Activated T-cell treated with anti-CD3 and anti-CD28 coated beads, Interleukin-2, amount 50 U/mL, for 72 hours (primary cell): ENCODE measurements at regions not wholly inside any gene's neighbourhood (a gene's known extent, or its start where the extent isn't known, plus 50 kb on each side); places are given as distances from the start of the nearest gene placed in this dataset.

ENCODE experiments used
- ATAC-seq, 2 donors: fragments of 150-1000 bp; cut with Tn5 transposase; replicated peaks in 1 of 2; 2 replicates each; pipeline ENCODE4 v1.10.0; 2021; ENCODE audit warnings: moderate library complexity in 2 of 2, mild to moderate bottlenecking in 1 of 2
- DNase-seq, 2 donors: peaks; one replicate each; pipeline ENCODE4 v3.0.0; 2021 to 2022; ENCODE audit warnings: mixed read lengths in 1 of 2
- H3K27ac Mint-ChIP-seq: one replicate; pipeline ENCODE4 v1.8.0; 2022; ENCODE audit warnings: mild to moderate bottlenecking, moderate library complexity, mixed read lengths
- H3K27me3 Mint-ChIP-seq: one replicate; pipeline ENCODE4 v1.8.0; 2022; ENCODE audit warnings: low read depth, mixed read lengths
- H3K36me3 Mint-ChIP-seq, 2 donors: one replicate each; pipeline ENCODE4 v1.8.0; 2022; ENCODE audit warnings: mixed read lengths in 2 of 2, mild to moderate bottlenecking in 1 of 2; ENCODE audit not compliant: insufficient read depth in 2 of 2
- H3K4me1 Mint-ChIP-seq: one replicate; pipeline ENCODE4 v1.8.0; 2022; ENCODE audit warnings: low read depth, mixed read lengths
- H3K4me3 Mint-ChIP-seq, 2 donors: one replicate each; pipeline ENCODE4 v1.8.0; 2022; ENCODE audit warnings: mild to moderate bottlenecking in 2 of 2, mixed read lengths in 2 of 2, moderate library complexity in 2 of 2
- H3K9me3 Mint-ChIP-seq, 2 donors: one replicate each; pipeline ENCODE4 v1.8.0; 2022; ENCODE audit warnings: mixed read lengths in 2 of 2

DNA sequence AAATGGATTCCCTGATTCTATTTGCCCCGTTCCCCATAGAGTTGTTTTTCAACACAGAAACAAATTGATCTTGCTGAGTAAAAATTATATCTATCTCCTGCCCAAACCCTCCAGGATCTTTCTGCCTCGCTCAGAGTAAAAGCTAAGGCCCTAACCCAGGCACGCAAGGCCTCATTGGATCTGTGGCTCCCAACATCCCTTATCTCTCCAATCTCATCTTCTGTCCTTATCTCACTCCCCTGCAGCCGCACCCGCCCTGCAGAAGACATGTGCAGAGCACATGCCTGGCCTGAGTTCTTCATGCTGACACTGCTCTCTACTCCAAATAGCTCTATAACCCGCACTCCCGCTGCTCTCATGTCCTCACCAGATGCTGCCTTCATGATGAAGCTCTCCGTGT, 543.8 kb upstream of the ZFP42 start:
- Mint-ChIP-seq H3K4me3 (no peak overlapping the region), H3K4me1 (no peaks in the 10 kb centered on the region), H3K9me3 (peaks cover 11% of the 10 kb centered on the region in 2 donors), H3K27me3 (no peaks in the 10 kb centered on the region), H3K36me3 (no peaks in the 10 kb centered on the region), H3K27ac (no peak overlapping the region)
- DNase-seq = no peak
- no peak for ATAC-seq

GRCh38 chr4:187460016-187460415, 535.6 kb upstream of the ZFP42 start:
- no peak overlapping the region for H3K27ac Mint-ChIP-seq
- H3K36me3 Mint-ChIP-seq = no peaks in the 10 kb centered on the region
- H3K4me3 Mint-ChIP-seq = no peak overlapping the region
- peaks cover 4 to 12% of the 10 kb centered on the region in 2 donors for H3K9me3 Mint-ChIP-seq
- no peak for ATAC-seq
- no peaks in the 10 kb centered on the region for H3K4me1 Mint-ChIP-seq
- no peak for DNase-seq
- H3K27me3 Mint-ChIP-seq = no peaks in the 10 kb centered on the region

GRCh38 chr4:187464573-187464972, 531.0 kb upstream of the ZFP42 start:
- H3K27ac Mint-ChIP-seq = no peak overlapping the region
- DNase-seq (no peak), ATAC-seq (no peak)
- peaks cover 5 to 13% of the 10 kb centered on the region in 2 donors for H3K9me3 Mint-ChIP-seq
- H3K4me3 Mint-ChIP-seq = no peak overlapping the region
- H3K36me3 Mint-ChIP-seq = no peaks in the 10 kb centered on the region
- no peaks in the 10 kb centered on the region for H3K27me3 Mint-ChIP-seq
- H3K4me1 Mint-ChIP-seq = no peaks in the 10 kb centered on the region

DNA sequence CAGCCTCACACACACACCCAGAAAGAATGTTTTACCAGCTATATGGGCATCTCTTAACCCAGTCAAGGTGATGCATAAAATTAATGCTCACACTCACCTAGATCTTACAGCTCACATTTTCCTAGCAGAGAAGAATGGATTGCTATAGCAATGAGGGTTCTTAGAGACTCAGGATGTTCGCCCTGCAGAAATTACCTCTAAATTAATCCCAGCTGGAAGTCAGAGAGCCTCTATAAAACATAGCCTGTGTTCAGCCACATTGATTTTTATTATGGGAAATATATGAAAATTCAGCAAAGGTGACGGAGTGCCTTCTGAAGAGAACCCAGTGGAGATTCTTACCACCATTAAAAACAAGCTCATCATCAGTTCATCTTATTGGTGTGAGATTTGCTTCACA, 528.3 kb upstream of the ZFP42 start:
- no peak overlapping the region for H3K4me3 Mint-ChIP-seq
- DNase-seq = no peak
- no peak for ATAC-seq
- no peaks in the 10 kb centered on the region for H3K4me1 Mint-ChIP-seq
- H3K27ac Mint-ChIP-seq = no peak overlapping the region
- no peaks in the 10 kb centered on the region for H3K36me3 Mint-ChIP-seq
- peaks cover 9 to 12% of the 10 kb centered on the region in 2 donors for H3K9me3 Mint-ChIP-seq
- no peaks in the 10 kb centered on the region for H3K27me3 Mint-ChIP-seq

GRCh38 chr4:187469627-187470026, 525.9 kb upstream of the ZFP42 start:
- no peaks in the 10 kb centered on the region for H3K27me3 Mint-ChIP-seq
- no peak overlapping the region for H3K27ac Mint-ChIP-seq
- H3K9me3 Mint-ChIP-seq = peaks cover 8 to 12% of the 10 kb centered on the region in 2 donors
- H3K4me1 Mint-ChIP-seq = no peaks in the 10 kb centered on the region
- H3K36me3 Mint-ChIP-seq = peaks cover 0 to 2% of the 10 kb centered on the region in 2 donors
- no peak overlapping the region for H3K4me3 Mint-ChIP-seq
- ATAC-seq (no peak), DNase-seq (no peak)

DNA sequence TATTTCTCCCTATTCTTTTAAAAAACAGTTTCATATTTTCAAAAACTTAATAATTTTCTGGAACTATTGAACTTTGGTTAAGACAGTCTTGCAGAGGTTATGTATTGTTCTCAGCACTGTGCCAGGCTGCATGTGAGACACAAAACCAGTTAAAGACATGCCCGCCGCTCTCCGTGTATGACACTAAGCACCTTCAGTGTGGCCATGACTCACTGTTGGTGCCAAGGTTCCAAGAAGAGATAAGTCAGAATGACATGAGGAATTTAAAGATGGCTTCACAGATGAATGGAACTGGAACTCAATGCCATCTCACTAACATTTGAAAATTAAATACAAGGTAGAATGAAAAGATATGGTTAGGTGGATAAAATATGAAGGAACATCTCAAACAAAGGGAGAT, 525.5 kb upstream of the ZFP42 start:
- DNase-seq (no peak), ATAC-seq (no peak)
- Mint-ChIP-seq H3K4me3 (no peak overlapping the region), H3K27ac (no peak overlapping the region), H3K36me3 (peaks cover 0 to 2% of the 10 kb centered on the region in 2 donors), H3K27me3 (no peaks in the 10 kb centered on the region), H3K9me3 (peaks cover 12 to 15% of the 10 kb centered on the region in 2 donors), H3K4me1 (no peaks in the 10 kb centered on the region)

DNA sequence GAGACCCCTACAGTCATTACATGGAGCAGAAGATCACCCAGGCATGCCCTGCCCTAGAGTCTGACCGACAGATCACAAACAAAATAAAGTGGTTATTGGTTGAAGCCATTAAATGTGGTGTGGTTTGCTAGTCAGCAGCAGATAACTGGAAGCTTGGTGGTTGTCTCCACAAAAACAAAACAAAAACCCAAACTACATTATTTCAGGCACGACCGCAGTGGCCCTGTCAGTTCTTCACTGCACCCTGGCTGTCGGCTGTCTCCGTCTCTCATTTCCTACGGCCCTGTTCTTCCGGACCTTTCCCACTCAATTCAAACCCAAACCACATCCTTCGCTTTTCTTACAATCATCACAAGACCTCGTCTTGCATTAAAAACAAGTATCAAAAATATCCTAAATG, 521.3 kb upstream of the ZFP42 start:
- H3K4me1 Mint-ChIP-seq = no peaks in the 10 kb centered on the region
- no peaks in the 10 kb centered on the region for H3K27me3 Mint-ChIP-seq
- no peak for ATAC-seq
- H3K4me3 Mint-ChIP-seq = no peak overlapping the region
- no peak for DNase-seq
- no peak overlapping the region for H3K27ac Mint-ChIP-seq
- H3K9me3 Mint-ChIP-seq = peaks cover 11 to 12% of the 10 kb centered on the region in 2 donors
- peaks cover 0 to 2% of the 10 kb centered on the region in 2 donors for H3K36me3 Mint-ChIP-seq

GRCh38 chr4:187475901-187476300, 519.7 kb upstream of the ZFP42 start:
- Mint-ChIP-seq H3K9me3 (peaks cover 9 to 12% of the 10 kb centered on the region in 2 donors), H3K4me3 (no peak overlapping the region), H3K27ac (no peak overlapping the region), H3K36me3 (peaks cover 0 to 2% of the 10 kb centered on the region in 2 donors), H3K4me1 (no peaks in the 10 kb centered on the region), H3K27me3 (no peaks in the 10 kb centered on the region)
- DNase-seq = no peak
- ATAC-seq = no peak

DNA sequence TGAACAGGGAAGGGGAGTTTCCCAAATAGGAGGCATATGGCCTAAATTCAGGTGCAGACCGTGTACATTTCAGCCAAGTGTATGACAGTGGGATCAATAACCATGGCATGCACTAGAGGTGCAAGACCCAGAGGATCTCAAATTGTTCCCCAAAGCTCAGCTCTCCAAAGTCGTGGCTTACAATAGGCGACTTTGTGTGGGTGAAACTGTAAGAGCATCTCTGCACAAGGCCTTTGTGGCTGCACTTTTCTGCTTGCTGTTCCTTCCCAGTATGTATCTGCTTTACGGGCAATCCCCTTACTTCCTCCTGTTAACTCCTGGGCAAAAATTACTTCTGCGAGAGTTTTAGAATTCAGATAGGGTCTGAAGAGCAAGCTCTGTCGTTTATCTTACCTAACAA, 518.3 kb upstream of the ZFP42 start:
- no peaks in the 10 kb centered on the region for H3K27me3 Mint-ChIP-seq
- H3K4me3 Mint-ChIP-seq = no peak overlapping the region
- no peaks in the 10 kb centered on the region for H3K4me1 Mint-ChIP-seq
- ATAC-seq (no peak), DNase-seq (no peak)
- H3K9me3 Mint-ChIP-seq = peaks cover 12% of the 10 kb centered on the region in 2 donors
- peaks cover 0 to 2% of the 10 kb centered on the region in 2 donors for H3K36me3 Mint-ChIP-seq
- no peak overlapping the region for H3K27ac Mint-ChIP-seq

DNA sequence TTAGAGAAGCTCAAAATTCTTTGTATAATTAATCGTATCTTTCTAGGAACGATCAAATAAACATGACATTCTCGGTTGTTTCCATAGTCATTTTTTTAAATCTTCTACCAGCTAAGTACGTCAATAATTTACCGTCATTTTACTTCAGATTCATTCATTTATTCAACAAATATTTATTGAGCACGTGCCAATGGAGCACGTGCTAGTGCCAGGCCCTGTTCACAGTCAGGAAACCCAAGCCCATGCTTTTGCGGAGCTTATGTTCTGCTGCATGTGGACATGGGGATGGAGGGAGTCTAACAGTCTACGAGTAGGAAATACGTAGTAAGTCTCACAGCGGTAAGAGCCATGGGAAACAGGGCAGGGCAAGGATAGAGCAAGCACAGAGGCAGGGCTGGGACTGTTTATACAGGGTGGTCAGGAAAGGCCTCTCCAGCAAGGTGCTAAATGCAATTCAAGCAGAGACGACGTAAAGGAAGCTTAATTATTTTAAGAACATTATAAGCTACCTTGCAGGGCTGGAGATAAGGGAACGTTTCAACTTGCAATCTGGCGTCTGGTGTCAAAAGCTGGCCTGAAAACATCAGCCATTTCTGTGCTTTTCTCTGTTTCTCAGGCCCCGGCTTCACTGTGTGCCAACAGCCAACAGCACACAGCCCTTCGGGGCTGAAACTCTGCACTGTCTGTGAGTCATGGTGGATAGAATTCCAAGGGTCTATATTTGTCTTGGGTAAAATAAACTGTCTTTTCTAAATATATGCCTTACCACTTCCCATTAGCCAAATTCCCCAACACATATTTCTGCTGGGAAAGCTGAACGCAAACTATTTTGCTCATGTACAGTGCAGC, 517.1 kb upstream of the ZFP42 start:
- ATAC-seq (no peak), DNase-seq (no peak)
- no peaks in the 10 kb centered on the region for H3K4me1 Mint-ChIP-seq
- peaks cover 12% of the 10 kb centered on the region in 2 donors for H3K9me3 Mint-ChIP-seq
- H3K27ac Mint-ChIP-seq = no peak overlapping the region
- peaks cover 0 to 2% of the 10 kb centered on the region in 2 donors for H3K36me3 Mint-ChIP-seq
- H3K27me3 Mint-ChIP-seq = no peaks in the 10 kb centered on the region
- no peak overlapping the region for H3K4me3 Mint-ChIP-seq

GRCh38 chr4:187479511-187479910, 516.1 kb upstream of the ZFP42 start:
- Mint-ChIP-seq H3K27ac (no peak overlapping the region), H3K4me3 (no peak overlapping the region), H3K27me3 (no peaks in the 10 kb centered on the region), H3K36me3 (no peaks in the 10 kb centered on the region), H3K4me1 (no peaks in the 10 kb centered on the region), H3K9me3 (peaks cover 10% of the 10 kb centered on the region in 2 donors)
- no peak for ATAC-seq
- no peak for DNase-seq

DNA sequence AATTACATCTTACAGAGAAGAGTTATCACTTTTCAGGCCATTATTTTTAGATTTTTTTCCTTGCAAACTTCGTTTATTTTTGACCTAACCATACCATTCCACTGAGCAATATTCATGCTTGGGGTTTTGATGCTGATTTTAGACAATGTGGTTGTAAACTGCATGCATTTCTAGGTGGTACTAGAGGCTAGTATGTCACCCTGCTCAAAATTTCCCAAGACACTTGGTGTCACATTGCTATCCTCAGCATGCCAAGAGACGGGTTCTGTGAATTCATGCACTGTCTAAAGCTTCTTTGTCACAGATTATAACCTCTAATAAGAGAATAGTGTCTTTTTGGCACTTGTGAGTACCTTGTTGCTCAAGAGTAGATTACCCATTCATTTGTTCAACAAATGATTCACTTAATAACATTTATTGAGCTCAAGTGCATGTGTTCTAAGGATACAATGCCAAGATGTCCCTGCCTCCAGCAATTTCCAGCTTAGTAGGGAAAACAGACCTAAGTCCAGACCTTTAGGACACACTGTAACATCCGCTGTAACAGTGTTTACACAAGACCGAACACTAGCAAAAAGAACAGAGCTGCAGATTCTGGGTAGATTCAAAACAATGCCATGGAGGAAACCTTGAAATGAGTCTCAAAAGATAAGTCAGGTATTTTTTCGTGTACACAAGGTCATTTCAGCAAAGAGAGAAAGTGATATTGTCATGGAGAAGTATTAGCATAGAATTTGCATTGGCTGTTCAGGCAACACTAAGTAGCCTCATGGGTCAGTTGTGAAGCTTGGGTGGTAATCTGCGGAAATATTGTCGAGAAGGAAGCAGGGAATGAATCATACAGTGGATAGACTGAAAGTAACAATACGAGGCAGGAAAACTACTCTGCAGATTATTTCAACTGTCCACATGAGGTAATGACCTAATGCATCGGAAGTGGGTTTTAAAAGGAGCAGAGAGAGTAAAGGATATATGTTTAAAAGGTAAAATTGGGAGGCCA, 515.1 kb upstream of the ZFP42 start:
- Mint-ChIP-seq H3K4me3 (no peak overlapping the region), H3K9me3 (peaks cover 2 to 5% of the 10 kb centered on the region in 2 donors), H3K4me1 (no peaks in the 10 kb centered on the region), H3K27ac (no peak overlapping the region), H3K36me3 (no peaks in the 10 kb centered on the region), H3K27me3 (no peaks in the 10 kb centered on the region)
- DNase-seq = no peak
- no peak for ATAC-seq

- Mint-ChIP-seq H3K4me1 (no peaks in the 10 kb centered on the region), H3K27me3 (no peaks in the 10 kb centered on the region), H3K27ac (no peak overlapping the region), H3K4me3 (no peak overlapping the region), H3K9me3 (peaks cover 4 to 10% of the 10 kb centered on the region in 2 donors), H3K36me3 (no peaks in the 10 kb centered on the region)
- ATAC-seq (no peak), DNase-seq (no peak)
Observed at GRCh38 chr4:187484186-187484585, 511.4 kb upstream of the ZFP42 start.
